WTC11 (cell line): ENCODE measurements at regions not wholly inside any gene's neighbourhood (a gene's known extent, or its start where the extent isn't known, plus 50 kb on each side); places are given as distances from the start of the nearest gene placed in this dataset.
A peak's percentile ranks its signal among the peaks of the same experiment; 100 is the strongest.

Source experiments
- ATAC-seq: fragments of 200-7000 bp; cut with Tn5 transposase; 2 replicates; pipeline ENCODE4 v1.10.0; 2021; ENCODE audit warnings: mild to moderate bottlenecking, moderate library complexity
- CTCF ChIA-PET: fragments of 300-600 bp; sonication (Branson Sonifier 250); formaldehyde crosslinking; loops from one replicate; lab custom pipeline; 2021; ENCODE audit warnings: antibody characterized with exemption; lab: Charles Lee
- POLR2A ChIA-PET: fragments of 350-600 bp; sonication (Branson Sonifier 250); formaldehyde crosslinking; loops from one replicate; lab custom pipeline; 2021; ENCODE audit warnings: antibody characterized with exemption; lab: Charles Lee
- DNase-seq: peaks from one replicate; pipeline ENCODE4 v3.0.0; 2021; ENCODE audit warnings: low spot score
- H3K27ac Mint-ChIP-seq: 2 replicates; pipeline ENCODE4 v1.8.0; 2021; ENCODE audit warnings: mixed read lengths
- H3K27me3 Mint-ChIP-seq: 2 replicates; pipeline ENCODE4 v1.8.0; 2021; ENCODE audit warnings: low read depth, mild to moderate bottlenecking, moderate library complexity, mixed read lengths
- H3K36me3 Mint-ChIP-seq: 2 replicates; pipeline ENCODE4 v1.8.0; 2021; ENCODE audit warnings: mixed read lengths
- H3K4me1 Mint-ChIP-seq: 2 replicates; pipeline ENCODE4 v1.8.0; 2022; ENCODE audit warnings: mixed read lengths
- H3K4me3 Mint-ChIP-seq: 2 replicates; pipeline ENCODE4 v1.8.0; 2021; ENCODE audit warnings: mild to moderate bottlenecking, moderate library complexity, mixed read lengths
- H3K9me3 Mint-ChIP-seq: 2 replicates; pipeline ENCODE4 v1.8.0; 2021; ENCODE audit warnings: mixed read lengths
- ATF1 ChIP-seq: sonication (generic); formaldehyde crosslinking; IDR thresholded peaks from 2 replicates; pipeline ENCODE4 v1.8.1; 2023; ENCODE audit warnings: mild to moderate bottlenecking, moderate library complexity, missing genetic modification reagents
- ATF3 ChIP-seq: sonication (generic); formaldehyde crosslinking; conservative IDR thresholded peaks from 2 replicates; pipeline ENCODE4 v1.8.1; 2022; ENCODE audit warnings: mild to moderate bottlenecking, missing genetic modification reagents
- CBFB ChIP-seq: sonication (generic); formaldehyde crosslinking; IDR thresholded peaks from 2 replicates; pipeline ENCODE4 v1.8.1; 2022; ENCODE audit warnings: mild to moderate bottlenecking, low read depth, missing genetic modification reagents
- CTCF ChIP-seq: fragments of 200-600 bp; IDR thresholded peaks from 2 replicates; pipeline ENCODE4 v1.8.0; 2022; ENCODE audit warnings: antibody characterized with exemption
- E2F1 ChIP-seq: sonication (generic); formaldehyde crosslinking; IDR thresholded peaks from 2 replicates; pipeline ENCODE4 v1.8.0; 2022; ENCODE audit warnings: mild to moderate bottlenecking, missing genetic modification reagents
- FOXP1 ChIP-seq: sonication (generic); formaldehyde crosslinking; IDR thresholded peaks from 2 replicates; pipeline ENCODE4 v1.8.0; 2022; ENCODE audit warnings: missing genetic modification reagents, mild to moderate bottlenecking, moderate library complexity, borderline replicate concordance
- GABPB1 ChIP-seq: sonication (generic); formaldehyde crosslinking; IDR thresholded peaks from 2 replicates; pipeline ENCODE4 v1.8.1; 2023; ENCODE audit warnings: mild to moderate bottlenecking, missing genetic modification reagents
- JUN ChIP-seq: sonication (generic); formaldehyde crosslinking; IDR thresholded peaks from 2 replicates; pipeline ENCODE4 v1.8.0; 2023; ENCODE audit warnings: mild to moderate bottlenecking, missing genetic modification reagents
- MYBL2 ChIP-seq: sonication (generic); formaldehyde crosslinking; IDR thresholded peaks from 2 replicates; pipeline ENCODE4 v1.8.1; 2023; ENCODE audit warnings: mild to moderate bottlenecking, moderate library complexity, missing genetic modification reagents
- NR3C1 ChIP-seq: sonication (generic); formaldehyde crosslinking; conservative IDR thresholded peaks from 2 replicates; pipeline ENCODE4 v1.8.1; 2023; ENCODE audit warnings: low read depth, mild to moderate bottlenecking, missing genetic modification reagents
- RELA ChIP-seq: sonication (generic); formaldehyde crosslinking; IDR thresholded peaks from 2 replicates; pipeline ENCODE4 v1.8.1; 2022; ENCODE audit warnings: missing genetic modification reagents, mild to moderate bottlenecking, borderline replicate concordance
- SMAD4 ChIP-seq: sonication (generic); formaldehyde crosslinking; IDR thresholded peaks from 2 replicates; pipeline ENCODE4 v1.8.0; 2022; ENCODE audit warnings: mild to moderate bottlenecking, missing genetic modification reagents
- TCF7 ChIP-seq: sonication (generic); formaldehyde crosslinking; IDR thresholded peaks from 2 replicates; pipeline ENCODE4 v1.8.0; 2022; ENCODE audit warnings: mild to moderate bottlenecking, low read depth, missing genetic modification reagents, moderate library complexity
- ZNF219 ChIP-seq: sonication (generic); formaldehyde crosslinking; IDR thresholded peaks from 2 replicates; pipeline ENCODE4 v1.8.0; 2023; ENCODE audit warnings: missing genetic modification reagents, mild to moderate bottlenecking, borderline replicate concordance
- ZNF317 ChIP-seq: sonication (generic); formaldehyde crosslinking; IDR thresholded peaks from 2 replicates; pipeline ENCODE4 v1.8.1; 2023; ENCODE audit warnings: low read depth, mild to moderate bottlenecking, moderate library complexity, missing genetic modification reagents, borderline replicate concordance
- ZNF416 ChIP-seq: fragments of 250-450 bp; sonication (Bioruptor Pico); IDR thresholded peaks from 2 replicates; pipeline ENCODE4 v1.9.0; 2021; ENCODE audit warnings: mild to moderate bottlenecking, inconsistent platforms
- TF ChIP-seq, protein P1 (sequence below): sonication (generic); formaldehyde crosslinking; IDR thresholded peaks from 2 replicates; pipeline ENCODE4 v1.8.1; 2022; ENCODE audit warnings: low read depth, missing genetic modification reagents, borderline replicate concordance
- TF ChIP-seq, protein P2 (sequence below): fragments of 250-450 bp; sonication (Bioruptor Pico); IDR thresholded peaks from 2 replicates; pipeline ENCODE4 v1.9.0; 2021; ENCODE audit warnings: mild to moderate bottlenecking
- TF ChIP-seq, protein P3 (sequence below): sonication (generic); formaldehyde crosslinking; IDR thresholded peaks from 2 replicates; pipeline ENCODE4 v1.8.1; 2023; ENCODE audit warnings: mild to moderate bottlenecking, missing genetic modification reagents

DNA sequence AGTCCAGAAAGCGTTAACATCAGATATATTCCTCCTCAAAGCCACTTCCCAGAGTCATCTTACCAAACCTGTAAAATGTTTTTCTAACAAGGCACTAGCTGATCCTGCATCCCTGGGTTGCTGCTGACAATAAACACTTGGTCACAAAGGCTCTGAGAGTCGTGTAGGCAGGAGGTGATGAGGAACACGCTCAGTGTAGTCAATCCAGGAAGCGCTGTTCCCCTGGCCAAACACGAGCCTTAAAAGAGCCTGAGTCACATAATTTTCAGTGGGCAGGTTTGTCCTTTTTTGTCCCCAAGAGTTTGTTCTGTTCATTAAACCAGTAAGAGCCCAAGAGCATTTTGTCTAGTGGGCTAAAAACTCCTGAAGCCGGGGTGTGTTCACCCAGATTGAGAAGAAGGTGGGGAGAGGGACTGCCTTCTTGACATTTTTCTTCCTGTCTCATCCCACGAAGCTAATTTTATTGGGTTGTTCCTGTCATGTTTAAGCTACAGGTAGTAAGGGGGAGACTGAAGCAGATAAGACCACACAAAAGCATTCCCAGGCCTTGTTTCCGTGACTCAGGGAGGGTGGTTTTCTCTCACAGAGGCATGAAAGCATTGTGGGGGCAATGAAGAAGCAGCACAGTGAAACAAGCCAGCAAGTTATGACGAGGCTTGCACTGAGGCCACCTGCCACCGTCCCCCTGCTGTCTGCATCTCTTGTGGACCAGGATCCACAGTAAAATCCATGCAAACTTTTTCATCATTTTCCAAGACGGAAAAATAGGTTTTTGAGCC is 73.7 kb downstream of the FOXB1 start:
- Mint-ChIP-seq H3K36me3 (peaks cover 5% of the 10 kb centered on the region), H3K4me1 (peaks cover 53% of the 10 kb centered on the region), H3K9me3 (peaks cover 8% of the 10 kb centered on the region), H3K4me3 (no peak overlapping the region; the same call in 1 of the 2 replicates), H3K27me3 (no peaks in the 10 kb centered on the region), H3K27ac (peak overlapping the region; percentile 78)
- ATAC-seq (peak; percentile 57), DNase-seq (no peak)
- ChIA-PET CTCF (interaction anchor here (1.1 to 1.5 kb wide), 2 partner anchors 84 to 160 kb away, joined by 3 to 4 read pairs; no protein-coding TSS in a partner anchor), POLR2A (no interaction called here)
- TF ChIP-seq, protein P1, sequence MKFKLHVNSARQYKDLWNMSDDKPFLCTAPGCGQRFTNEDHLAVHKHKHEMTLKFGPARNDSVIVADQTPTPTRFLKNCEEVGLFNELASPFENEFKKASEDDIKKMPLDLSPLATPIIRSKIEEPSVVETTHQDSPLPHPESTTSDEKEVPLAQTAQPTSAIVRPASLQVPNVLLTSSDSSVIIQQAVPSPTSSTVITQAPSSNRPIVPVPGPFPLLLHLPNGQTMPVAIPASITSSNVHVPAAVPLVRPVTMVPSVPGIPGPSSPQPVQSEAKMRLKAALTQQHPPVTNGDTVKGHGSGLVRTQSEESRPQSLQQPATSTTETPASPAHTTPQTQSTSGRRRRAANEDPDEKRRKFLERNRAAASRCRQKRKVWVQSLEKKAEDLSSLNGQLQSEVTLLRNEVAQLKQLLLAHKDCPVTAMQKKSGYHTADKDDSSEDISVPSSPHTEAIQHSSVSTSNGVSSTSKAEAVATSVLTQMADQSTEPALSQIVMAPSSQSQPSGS (CRISPR knock-in tag): no peak
- TF ChIP-seq ATF3 (CRISPR knock-in tag): no peak
- no peak for TF ChIP-seq JUN
- no peak for TF ChIP-seq RELA (CRISPR knock-in tag)
- TF ChIP-seq, protein P2, sequence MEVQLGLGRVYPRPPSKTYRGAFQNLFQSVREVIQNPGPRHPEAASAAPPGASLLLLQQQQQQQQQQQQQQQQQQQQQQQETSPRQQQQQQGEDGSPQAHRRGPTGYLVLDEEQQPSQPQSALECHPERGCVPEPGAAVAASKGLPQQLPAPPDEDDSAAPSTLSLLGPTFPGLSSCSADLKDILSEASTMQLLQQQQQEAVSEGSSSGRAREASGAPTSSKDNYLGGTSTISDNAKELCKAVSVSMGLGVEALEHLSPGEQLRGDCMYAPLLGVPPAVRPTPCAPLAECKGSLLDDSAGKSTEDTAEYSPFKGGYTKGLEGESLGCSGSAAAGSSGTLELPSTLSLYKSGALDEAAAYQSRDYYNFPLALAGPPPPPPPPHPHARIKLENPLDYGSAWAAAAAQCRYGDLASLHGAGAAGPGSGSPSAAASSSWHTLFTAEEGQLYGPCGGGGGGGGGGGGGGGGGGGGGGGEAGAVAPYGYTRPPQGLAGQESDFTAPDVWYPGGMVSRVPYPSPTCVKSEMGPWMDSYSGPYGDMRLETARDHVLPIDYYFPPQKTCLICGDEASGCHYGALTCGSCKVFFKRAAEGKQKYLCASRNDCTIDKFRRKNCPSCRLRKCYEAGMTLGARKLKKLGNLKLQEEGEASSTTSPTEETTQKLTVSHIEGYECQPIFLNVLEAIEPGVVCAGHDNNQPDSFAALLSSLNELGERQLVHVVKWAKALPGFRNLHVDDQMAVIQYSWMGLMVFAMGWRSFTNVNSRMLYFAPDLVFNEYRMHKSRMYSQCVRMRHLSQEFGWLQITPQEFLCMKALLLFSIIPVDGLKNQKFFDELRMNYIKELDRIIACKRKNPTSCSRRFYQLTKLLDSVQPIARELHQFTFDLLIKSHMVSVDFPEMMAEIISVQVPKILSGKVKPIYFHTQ (CRISPR knock-in tag): no peak

GRCh38 chr15:60079210-60079609 is 75.1 kb downstream of the FOXB1 start:
- POLR2A ChIA-PET: interaction anchor here (1.0 kb wide), 1 partner anchor 75 kb away, joined by 3 read pairs; the partner anchor contains the start of gene FOXB1
- DNase-seq (no peak), ATAC-seq (peak; percentile 44)
- no peak overlapping the region for H3K4me3 Mint-ChIP-seq
- H3K4me1 Mint-ChIP-seq: peaks cover 48% of the 10 kb centered on the region
- H3K36me3 Mint-ChIP-seq: no peaks in the 10 kb centered on the region
- H3K27me3 Mint-ChIP-seq: no peaks in the 10 kb centered on the region
- no peak for TF ChIP-seq FOXP1 (CRISPR knock-in tag)
- no peak for TF ChIP-seq SMAD4 (CRISPR knock-in tag)
- 0 out of 2 replicates have a peak, but pooled peaks have one; percentile 23 for TF ChIP-seq CTCF
- CTCF ChIA-PET: interaction anchor here (0.6 to 1.7 kb wide), 20 partner anchors 8 to 328 kb away, joined by 3 to 9 read pairs (median 4); partner anchors contain the start of gene FOXB1
- no peaks in the 10 kb centered on the region for H3K9me3 Mint-ChIP-seq
- H3K27ac Mint-ChIP-seq: peak overlapping the region; percentile 46; the same call in 1 of the 2 replicates

GRCh38 chr15:60081976-60082375 is 77.9 kb downstream of the FOXB1 start:
- POLR2A ChIA-PET: interaction anchor here (0.6 kb wide), 1 partner anchor 78 kb away, joined by 3 read pairs; the partner anchor contains the start of gene FOXB1
- Mint-ChIP-seq H3K36me3 (no peaks in the 10 kb centered on the region), H3K9me3 (no peaks in the 10 kb centered on the region), H3K4me3 (no peak overlapping the region), H3K27me3 (no peaks in the 10 kb centered on the region; the same call in 1 of the 2 replicates), H3K27ac (no peak overlapping the region), H3K4me1 (peaks cover 21% of the 10 kb centered on the region)
- DNase-seq: no peak
- no peak for ATAC-seq
- CTCF ChIA-PET: no interaction called here
- TF ChIP-seq ATF1 (no peak), ZNF317 (CRISPR knock-in tag) (no peak), E2F1 (no peak), CBFB (CRISPR knock-in tag) (no peak), MYBL2 (CRISPR knock-in tag) (no peak), ZNF219 (CRISPR knock-in tag) (no peak), GABPB1 (CRISPR knock-in tag) (no peak), TCF7 (no peak), ZNF416 (no peak), NR3C1 (CRISPR knock-in tag) (no peak)
- TF ChIP-seq, protein P3, sequence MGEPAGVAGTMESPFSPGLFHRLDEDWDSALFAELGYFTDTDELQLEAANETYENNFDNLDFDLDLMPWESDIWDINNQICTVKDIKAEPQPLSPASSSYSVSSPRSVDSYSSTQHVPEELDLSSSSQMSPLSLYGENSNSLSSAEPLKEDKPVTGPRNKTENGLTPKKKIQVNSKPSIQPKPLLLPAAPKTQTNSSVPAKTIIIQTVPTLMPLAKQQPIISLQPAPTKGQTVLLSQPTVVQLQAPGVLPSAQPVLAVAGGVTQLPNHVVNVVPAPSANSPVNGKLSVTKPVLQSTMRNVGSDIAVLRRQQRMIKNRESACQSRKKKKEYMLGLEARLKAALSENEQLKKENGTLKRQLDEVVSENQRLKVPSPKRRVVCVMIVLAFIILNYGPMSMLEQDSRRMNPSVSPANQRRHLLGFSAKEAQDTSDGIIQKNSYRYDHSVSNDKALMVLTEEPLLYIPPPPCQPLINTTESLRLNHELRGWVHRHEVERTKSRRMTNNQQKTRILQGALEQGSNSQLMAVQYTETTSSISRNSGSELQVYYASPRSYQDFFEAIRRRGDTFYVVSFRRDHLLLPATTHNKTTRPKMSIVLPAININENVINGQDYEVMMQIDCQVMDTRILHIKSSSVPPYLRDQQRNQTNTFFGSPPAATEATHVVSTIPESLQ (CRISPR knock-in tag): no peak
